ENCODE measurements at regions not wholly inside any gene's neighbourhood (a gene's known extent, or its start where the extent isn't known, plus 50 kb on each side); places are given as distances from the start of the nearest gene placed in this dataset.

DNA sequence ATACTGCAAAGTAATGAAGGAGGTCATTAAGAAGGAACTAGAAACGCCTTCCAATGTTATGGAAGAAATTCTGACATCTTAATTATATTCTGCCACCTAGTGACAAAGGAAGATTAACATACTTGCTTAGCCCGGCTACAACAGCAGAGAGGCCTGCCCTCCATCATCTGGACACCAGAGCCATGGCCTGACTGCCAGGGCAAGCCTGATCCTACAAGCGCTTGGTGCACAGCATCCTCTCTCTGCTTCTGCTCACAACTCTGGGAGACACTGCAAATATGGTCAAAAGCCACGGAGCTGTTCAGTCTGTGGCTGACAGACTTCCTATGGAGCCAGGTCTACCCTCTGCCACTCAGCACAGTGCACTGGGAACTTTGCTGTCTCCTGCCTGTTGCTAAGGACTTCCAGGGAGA is 87.3 kb upstream of the SLC44A1 start:
- Mint-ChIP-seq H3K36me3 (ENCODE audit: insufficient read depth, unreplicated experiment) (no peaks in the 10 kb centered on the region), H3K27ac (ENCODE audit: unreplicated experiment) (no peak overlapping the region), H3K9me3 (ENCODE audit: low read depth, unreplicated experiment) (no peaks in the 10 kb centered on the region), H3K27me3 (ENCODE audit: unreplicated experiment) (no peaks in the 10 kb centered on the region), H3K4me3 (ENCODE audit: low read depth, unreplicated experiment) (no peak overlapping the region), H3K4me1 (ENCODE audit: low read depth, unreplicated experiment) (no peaks in the 10 kb centered on the region)
- CTCF ChIA-PET = no interaction called here
- BruUV-seq (replicated peaks) = no TSS peak
- intact Hi-C loops (cut with micrococcal nuclease; ENCODE audit: unreplicated experiment) = loop anchor here (1.0 to 10.0 kb wide), 6 partner anchors 90 to 377 kb away; no protein-coding TSS in a partner anchor
- TF ChIP-seq, protein P1, sequence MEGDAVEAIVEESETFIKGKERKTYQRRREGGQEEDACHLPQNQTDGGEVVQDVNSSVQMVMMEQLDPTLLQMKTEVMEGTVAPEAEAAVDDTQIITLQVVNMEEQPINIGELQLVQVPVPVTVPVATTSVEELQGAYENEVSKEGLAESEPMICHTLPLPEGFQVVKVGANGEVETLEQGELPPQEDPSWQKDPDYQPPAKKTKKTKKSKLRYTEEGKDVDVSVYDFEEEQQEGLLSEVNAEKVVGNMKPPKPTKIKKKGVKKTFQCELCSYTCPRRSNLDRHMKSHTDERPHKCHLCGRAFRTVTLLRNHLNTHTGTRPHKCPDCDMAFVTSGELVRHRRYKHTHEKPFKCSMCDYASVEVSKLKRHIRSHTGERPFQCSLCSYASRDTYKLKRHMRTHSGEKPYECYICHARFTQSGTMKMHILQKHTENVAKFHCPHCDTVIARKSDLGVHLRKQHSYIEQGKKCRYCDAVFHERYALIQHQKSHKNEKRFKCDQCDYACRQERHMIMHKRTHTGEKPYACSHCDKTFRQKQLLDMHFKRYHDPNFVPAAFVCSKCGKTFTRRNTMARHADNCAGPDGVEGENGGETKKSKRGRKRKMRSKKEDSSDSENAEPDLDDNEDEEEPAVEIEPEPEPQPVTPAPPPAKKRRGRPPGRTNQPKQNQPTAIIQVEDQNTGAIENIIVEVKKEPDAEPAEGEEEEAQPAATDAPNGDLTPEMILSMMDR (IDR thresholded peaks at IDR 0.05; ENCODE audit: unreplicated experiment) = peak; percentile 15
- peak; percentile 28 for DNase-seq

DNA sequence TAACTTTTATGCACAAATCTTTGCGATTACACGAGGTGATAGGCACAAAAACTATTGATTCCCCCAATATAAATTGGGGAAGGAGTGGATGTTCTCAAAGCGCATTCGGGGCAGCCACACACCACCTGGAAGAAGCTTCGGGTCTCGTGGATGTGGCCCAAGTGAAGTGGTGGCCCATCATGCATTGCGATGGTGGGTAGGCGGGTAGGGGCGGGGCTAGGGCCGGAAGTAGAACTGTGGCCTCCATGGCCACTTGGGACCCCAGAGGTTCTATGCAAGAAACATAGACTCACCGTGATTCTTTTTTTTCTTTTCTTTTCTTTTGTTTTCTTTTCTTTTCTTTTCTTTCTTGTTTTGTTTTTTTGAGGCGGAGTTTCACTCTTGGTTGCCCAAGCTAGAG is 86.4 kb upstream of the SLC44A1 start:
- H3K27ac Mint-ChIP-seq (ENCODE audit: unreplicated experiment) = no peak overlapping the region
- CTCF ChIA-PET = no interaction called here
- no peak for DNase-seq
- H3K4me1 Mint-ChIP-seq (ENCODE audit: low read depth, unreplicated experiment) = no peaks in the 10 kb centered on the region
- BruUV-seq (replicated peaks) = no TSS peak
- no peaks in the 10 kb centered on the region for H3K36me3 Mint-ChIP-seq (ENCODE audit: insufficient read depth, unreplicated experiment)
- no peaks in the 10 kb centered on the region for H3K27me3 Mint-ChIP-seq (ENCODE audit: unreplicated experiment)
- TF ChIP-seq, protein P1 (IDR thresholded peaks at IDR 0.05; ENCODE audit: unreplicated experiment) = no peak
- no peak overlapping the region for H3K4me3 Mint-ChIP-seq (ENCODE audit: low read depth, unreplicated experiment)
- no peaks in the 10 kb centered on the region for H3K9me3 Mint-ChIP-seq (ENCODE audit: low read depth, unreplicated experiment)
- intact Hi-C loops (cut with micrococcal nuclease; ENCODE audit: unreplicated experiment) = loop anchor here (5.0 to 10.0 kb wide), 2 partner anchors 89 to 193 kb away; no protein-coding TSS in a partner anchor

DNA sequence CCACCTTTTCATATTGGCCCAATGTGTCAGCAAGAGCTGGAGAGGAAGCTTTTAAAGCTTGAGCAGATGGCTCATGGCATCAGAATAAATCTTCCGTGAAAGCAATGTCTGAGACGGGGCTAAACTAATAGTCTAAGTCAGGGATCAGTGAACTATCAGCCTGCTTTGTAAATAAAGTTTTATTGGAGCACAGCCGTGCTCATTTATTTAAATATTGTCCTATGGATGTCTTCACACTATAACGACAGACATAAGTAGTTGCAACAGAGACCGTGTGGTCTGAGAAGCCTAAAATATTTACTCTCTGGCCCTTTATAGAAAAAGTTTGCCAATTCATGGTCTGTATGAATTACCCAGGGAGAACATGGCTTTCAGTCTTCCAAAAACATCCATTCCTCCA is 85.6 kb upstream of the SLC44A1 start:
- Mint-ChIP-seq H3K36me3 (ENCODE audit: insufficient read depth, unreplicated experiment) (no peaks in the 10 kb centered on the region), H3K4me3 (ENCODE audit: low read depth, unreplicated experiment) (no peak overlapping the region), H3K27me3 (ENCODE audit: unreplicated experiment) (no peaks in the 10 kb centered on the region), H3K4me1 (ENCODE audit: low read depth, unreplicated experiment) (no peaks in the 10 kb centered on the region), H3K9me3 (ENCODE audit: low read depth, unreplicated experiment) (no peaks in the 10 kb centered on the region), H3K27ac (ENCODE audit: unreplicated experiment) (no peak overlapping the region)
- DNase-seq = no peak
- CTCF ChIA-PET = interaction anchor here (0.7 kb wide), 1 partner anchor 213 kb away, joined by 8 read pairs; no protein-coding TSS in a partner anchor
- no TSS peak for BruUV-seq (replicated peaks)
- TF ChIP-seq, protein P1 (IDR thresholded peaks at IDR 0.05; ENCODE audit: unreplicated experiment) = no peak
- intact Hi-C loops (cut with micrococcal nuclease; ENCODE audit: unreplicated experiment) = loop anchor here (1.0 to 10.0 kb wide), 3 partner anchors 88 to 256 kb away; no protein-coding TSS in a partner anchor

DNA sequence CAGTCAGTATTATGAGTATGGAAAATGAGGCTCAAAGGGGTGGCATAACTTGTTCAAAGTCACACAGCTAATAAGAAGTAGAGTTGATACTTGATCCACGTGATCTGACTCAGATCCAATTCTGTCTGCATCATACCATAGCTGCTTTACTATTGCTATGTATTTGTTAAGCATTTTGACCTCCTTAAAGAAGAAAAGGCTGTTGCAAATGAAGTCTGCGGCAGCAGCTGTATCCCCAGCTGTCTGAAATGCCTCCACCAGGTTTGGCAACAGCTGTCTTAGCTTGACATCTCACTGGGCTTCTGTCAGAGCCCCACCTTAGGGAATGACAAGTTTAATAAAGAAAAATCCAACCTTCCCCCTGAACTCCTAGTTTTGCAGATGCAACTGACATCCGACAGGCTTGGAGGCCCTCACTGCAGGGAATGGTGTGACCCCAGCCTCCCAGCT is 75.6 kb upstream of the SLC44A1 start:
- Mint-ChIP-seq H3K36me3 (ENCODE audit: insufficient read depth, unreplicated experiment) (no peaks in the 10 kb centered on the region), H3K9me3 (ENCODE audit: low read depth, unreplicated experiment) (no peaks in the 10 kb centered on the region), H3K27me3 (ENCODE audit: unreplicated experiment) (no peaks in the 10 kb centered on the region), H3K4me1 (ENCODE audit: low read depth, unreplicated experiment) (no peaks in the 10 kb centered on the region), H3K4me3 (ENCODE audit: low read depth, unreplicated experiment) (no peak overlapping the region), H3K27ac (ENCODE audit: unreplicated experiment) (no peak overlapping the region)
- no peak for DNase-seq
- intact Hi-C loops (cut with micrococcal nuclease; ENCODE audit: unreplicated experiment) = no loop called here
- TF ChIP-seq, protein P1 (IDR thresholded peaks at IDR 0.05; ENCODE audit: unreplicated experiment) = no peak
- no TSS peak for BruUV-seq (replicated peaks)
- CTCF ChIA-PET = no interaction called here
